Neural cell (in vitro differentiated cells): ENCODE measurements at regions not wholly inside any gene's neighbourhood (a gene's known extent, or its start where the extent isn't known, plus 50 kb on each side); places are given as distances from the start of the nearest gene placed in this dataset.

Experiments used
- H2AFZ ChIP-seq: fragments of 200-600, 300-800 bp; sonication (generic), shearing (Covaris generic); 2 replicates; pipeline ENCODE4 v1.6.0; 2014; ENCODE audit warnings: low read depth, mild to moderate bottlenecking, antibody characterized with exemption, low read length, moderate library complexity
- H3F3A ChIP-seq: fragments of 200-600 bp; shearing (Covaris generic); 2 replicates; pipeline ENCODE4 v1.6.1; 2016; ENCODE audit warnings: mild to moderate bottlenecking, moderate library complexity, mixed read lengths, antibody characterized with exemption, low read length; ENCODE audit not compliant: insufficient read depth, poor library complexity, severe bottlenecking
- H3K27ac ChIP-seq: fragments of 200-600, 300-800 bp; sonication (generic), shearing (Covaris generic); 2 replicates; pipeline ENCODE4 v1.5.1; 2014; ENCODE audit warnings: mild to moderate bottlenecking, low read length, moderate library complexity
- H3K27me3 ChIP-seq: fragments of 300-800, 200-600 bp; sonication (generic), shearing (Covaris generic); 2 replicates; pipeline ENCODE4 v1.6.0; 2014; ENCODE audit warnings: mild to moderate bottlenecking, low read depth, low read length, moderate library complexity; ENCODE audit not compliant: insufficient read depth
- H3K36me3 ChIP-seq: fragments of 300-800, 200-600 bp; sonication (generic), shearing (Covaris generic); 2 replicates; pipeline ENCODE4 v1.5.1; 2014; ENCODE audit warnings: mild to moderate bottlenecking, antibody characterized with exemption, low read length, moderate library complexity; ENCODE audit not compliant: insufficient read depth
- H3K4me2 ChIP-seq: fragments of 300-800, 200-600 bp; sonication (generic), shearing (Covaris generic); 2 replicates; pipeline ENCODE4 v1.6.0; 2014; ENCODE audit warnings: mild to moderate bottlenecking, low read length
- H3K4me3 ChIP-seq: fragments of 300-800, 200-600 bp; sonication (generic), shearing (Covaris generic); 2 replicates; pipeline ENCODE4 v1.5.1; 2014; ENCODE audit warnings: mild to moderate bottlenecking, low read length, moderate library complexity
- H3K79me2 ChIP-seq: fragments of 200-600 bp; shearing (Covaris generic); replicated peaks from 2 replicates; pipeline ENCODE4 v1.6.0; 2014; ENCODE audit warnings: mild to moderate bottlenecking, low read length, moderate library complexity; ENCODE audit not compliant: insufficient read depth
- H3K9ac ChIP-seq: fragments of 300-800, 200-600 bp; sonication (generic), shearing (Covaris generic); 2 replicates; pipeline ENCODE4 v1.6.1; 2016; ENCODE audit warnings: mild to moderate bottlenecking, low read length, mixed read lengths
- H3K9me2 ChIP-seq: fragments of 200-600 bp; shearing (Covaris generic); 2 replicates; pipeline ENCODE4 v1.6.1; 2016; ENCODE audit warnings: mild to moderate bottlenecking, low read length, mixed read lengths; ENCODE audit not compliant: insufficient read depth
- H3K9me3 ChIP-seq: fragments of 200-600, 300-800 bp; sonication (generic), shearing (Covaris generic); 2 replicates; pipeline ENCODE4 v1.6.1; 2016; ENCODE audit warnings: mild to moderate bottlenecking, mixed run types, low read length, moderate library complexity, mixed read lengths
- H4K20me1 ChIP-seq: fragments of 200-600 bp; shearing (Covaris generic); 2 replicates; pipeline ENCODE4 v1.6.1; 2016; ENCODE audit warnings: mild to moderate bottlenecking, mixed run types; ENCODE audit not compliant: insufficient read depth
- CTCF ChIP-seq: fragments of 450-650 bp; IDR thresholded peaks from 2 replicates; pipeline ENCODE4 v1.5.1; 2014; ENCODE audit warnings: antibody characterized with exemption, mild to moderate bottlenecking, moderate library complexity; ENCODE audit not compliant: poor library complexity, severe bottlenecking
- EP300 ChIP-seq: fragments of 450-650 bp; conservative IDR thresholded peaks from 2 replicates; pipeline ENCODE4 v1.6.1; 2014; ENCODE audit warnings: antibody characterized with exemption, mild to moderate bottlenecking, moderate library complexity; ENCODE audit not compliant: poor library complexity, severe bottlenecking
- EZH2 ChIP-seq: fragments of 200-600, 300-800 bp; shearing (Covaris generic), sonication (generic); IDR thresholded peaks from 2 replicates; pipeline ENCODE4 v1.6.1; 2014; ENCODE audit warnings: antibody characterized with exemption, low read length, borderline replicate concordance, mild to moderate bottlenecking; ENCODE audit not compliant: insufficient read depth, poor library complexity, severe bottlenecking
- MXI1 ChIP-seq: fragments of 450-650 bp; conservative IDR thresholded peaks from 2 replicates; pipeline ENCODE4 v1.6.1; 2014; ENCODE audit warnings: antibody characterized with exemption, mild to moderate bottlenecking; ENCODE audit not compliant: poor library complexity, severe bottlenecking
- POLR2AphosphoS5 ChIP-seq: IDR thresholded peaks from 2 replicates; pipeline ENCODE4 v1.6.1; 2012
- RAD21 ChIP-seq: fragments of 450-650 bp; conservative IDR thresholded peaks from 2 replicates; pipeline ENCODE4 v1.6.1; 2014; ENCODE audit warnings: antibody characterized with exemption, mild to moderate bottlenecking, moderate library complexity
- REST ChIP-seq: IDR thresholded peaks from 2 replicates; pipeline ENCODE4 v1.6.1; 2012; ENCODE audit warnings: borderline replicate concordance
- SMC3 ChIP-seq: fragments of 450-650 bp; conservative IDR thresholded peaks from 2 replicates; pipeline ENCODE4 v1.6.1; 2014; ENCODE audit warnings: antibody characterized with exemption, mild to moderate bottlenecking, moderate library complexity; ENCODE audit not compliant: poor library complexity
- TAF1 ChIP-seq: IDR thresholded peaks from 2 replicates; pipeline ENCODE4 v1.6.1; 2012; ENCODE audit warnings: low read depth

GRCh38 chr2:222771832-222772231, 89.0 kb upstream of the ACSL3 start:
- Histone ChIP-seq H3K4me3 (no peak overlapping the region), H3K27me3 (no peaks in the 10 kb centered on the region), H3F3A (no peaks in the 10 kb centered on the region), H3K36me3 (no peaks in the 10 kb centered on the region), H3K9me3 (no peaks in the 10 kb centered on the region), H3K79me2 (no peaks in the 10 kb centered on the region), H3K9me2 (no peaks in the 10 kb centered on the region), H2AFZ (no peak overlapping the region), H3K4me2 (no peak overlapping the region), H4K20me1 (no peaks in the 10 kb centered on the region), H3K9ac (no peak overlapping the region), H3K27ac (no peak overlapping the region)
- TF ChIP-seq SMC3: no peak
- TF ChIP-seq EZH2: no peak
- no peak for TF ChIP-seq RAD21
- TF ChIP-seq POLR2AphosphoS5: no peak
- no peak for TF ChIP-seq TAF1
- TF ChIP-seq MXI1: no peak
- no peak for TF ChIP-seq EP300
- no peak for TF ChIP-seq REST
- no peak for TF ChIP-seq CTCF

- Histone ChIP-seq H3F3A (no peaks in the 10 kb centered on the region), H3K9me3 (no peaks in the 10 kb centered on the region), H3K9me2 (no peaks in the 10 kb centered on the region), H3K27me3 (no peaks in the 10 kb centered on the region), H3K79me2 (no peaks in the 10 kb centered on the region), H4K20me1 (no peaks in the 10 kb centered on the region), H3K36me3 (no peaks in the 10 kb centered on the region), H3K27ac (no peak overlapping the region), H3K9ac (no peak overlapping the region), H3K4me2 (no peak overlapping the region), H2AFZ (no peak overlapping the region), H3K4me3 (no peak overlapping the region)
- no peak for TF ChIP-seq RAD21
- no peak for TF ChIP-seq TAF1
- TF ChIP-seq CTCF: no peak
- TF ChIP-seq POLR2AphosphoS5: no peak
- no peak for TF ChIP-seq MXI1
- no peak for TF ChIP-seq EZH2
- TF ChIP-seq SMC3: no peak
- no peak for TF ChIP-seq REST
Observed at GRCh38 chr2:222774941-222775340, 85.9 kb upstream of the ACSL3 start.
